Ishikawa (cell line): ENCODE measurements at regions not wholly inside any gene's neighbourhood (a gene's known extent, or its start where the extent isn't known, plus 50 kb on each side); places are given as distances from the start of the nearest gene placed in this dataset.

Experiments used
- CEBPB ChIP-seq: IDR thresholded peaks from 2 replicates; pipeline ENCODE4 v1.6.1; 2012
- CREB1 ChIP-seq: IDR thresholded peaks from 2 replicates; pipeline ENCODE4 v1.6.1; 2012; ENCODE audit warnings: low read depth
- EGR1 ChIP-seq: IDR thresholded peaks from 2 replicates; pipeline ENCODE4 v1.6.1; 2012
- EP300 ChIP-seq: IDR thresholded peaks from 2 replicates; pipeline ENCODE4 v1.6.1; 2012; ENCODE audit warnings: borderline replicate concordance
- FOXM1 ChIP-seq: IDR thresholded peaks from 2 replicates; pipeline ENCODE4 v1.6.1; 2012; ENCODE audit warnings: low read depth, borderline replicate concordance
- NFIC ChIP-seq: IDR thresholded peaks from 2 replicates; pipeline ENCODE4 v1.6.1; 2012
- RAD21 ChIP-seq: IDR thresholded peaks from 2 replicates; pipeline ENCODE4 v1.6.1; 2012; ENCODE audit warnings: low read depth
- TAF1 ChIP-seq: IDR thresholded peaks from 2 replicates; pipeline ENCODE4 v1.6.1; 2012; ENCODE audit warnings: low read depth, mild to moderate bottlenecking
- TCF12 ChIP-seq: IDR thresholded peaks from 2 replicates; pipeline ENCODE4 v1.6.1; 2012; ENCODE audit warnings: low read depth
- TEAD4 ChIP-seq: IDR thresholded peaks from 2 replicates; pipeline ENCODE4 v1.6.1; 2012
- YY1 ChIP-seq: IDR thresholded peaks from 2 replicates; pipeline ENCODE4 v1.6.1; 2012; ENCODE audit warnings: low read depth
- ZBTB7A ChIP-seq: IDR thresholded peaks from 2 replicates; pipeline ENCODE4 v1.6.1; 2012; ENCODE audit warnings: low read depth
- TF ChIP-seq, protein P1 (sequence below): IDR thresholded peaks from 2 replicates; pipeline ENCODE4 v1.6.1; 2012
- TF ChIP-seq, protein P2 (sequence below): IDR thresholded peaks from 2 replicates; pipeline ENCODE4 v1.6.1; 2012; ENCODE audit warnings: low read depth, mild to moderate bottlenecking
- TF ChIP-seq, protein P3 (sequence below): IDR thresholded peaks from 2 replicates; pipeline ENCODE4 v1.6.1; 2012

- TF ChIP-seq, protein P1, sequence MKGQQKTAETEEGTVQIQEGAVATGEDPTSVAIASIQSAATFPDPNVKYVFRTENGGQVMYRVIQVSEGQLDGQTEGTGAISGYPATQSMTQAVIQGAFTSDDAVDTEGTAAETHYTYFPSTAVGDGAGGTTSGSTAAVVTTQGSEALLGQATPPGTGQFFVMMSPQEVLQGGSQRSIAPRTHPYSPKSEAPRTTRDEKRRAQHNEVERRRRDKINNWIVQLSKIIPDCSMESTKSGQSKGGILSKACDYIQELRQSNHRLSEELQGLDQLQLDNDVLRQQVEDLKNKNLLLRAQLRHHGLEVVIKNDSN: no peak
- TF ChIP-seq, protein P2, sequence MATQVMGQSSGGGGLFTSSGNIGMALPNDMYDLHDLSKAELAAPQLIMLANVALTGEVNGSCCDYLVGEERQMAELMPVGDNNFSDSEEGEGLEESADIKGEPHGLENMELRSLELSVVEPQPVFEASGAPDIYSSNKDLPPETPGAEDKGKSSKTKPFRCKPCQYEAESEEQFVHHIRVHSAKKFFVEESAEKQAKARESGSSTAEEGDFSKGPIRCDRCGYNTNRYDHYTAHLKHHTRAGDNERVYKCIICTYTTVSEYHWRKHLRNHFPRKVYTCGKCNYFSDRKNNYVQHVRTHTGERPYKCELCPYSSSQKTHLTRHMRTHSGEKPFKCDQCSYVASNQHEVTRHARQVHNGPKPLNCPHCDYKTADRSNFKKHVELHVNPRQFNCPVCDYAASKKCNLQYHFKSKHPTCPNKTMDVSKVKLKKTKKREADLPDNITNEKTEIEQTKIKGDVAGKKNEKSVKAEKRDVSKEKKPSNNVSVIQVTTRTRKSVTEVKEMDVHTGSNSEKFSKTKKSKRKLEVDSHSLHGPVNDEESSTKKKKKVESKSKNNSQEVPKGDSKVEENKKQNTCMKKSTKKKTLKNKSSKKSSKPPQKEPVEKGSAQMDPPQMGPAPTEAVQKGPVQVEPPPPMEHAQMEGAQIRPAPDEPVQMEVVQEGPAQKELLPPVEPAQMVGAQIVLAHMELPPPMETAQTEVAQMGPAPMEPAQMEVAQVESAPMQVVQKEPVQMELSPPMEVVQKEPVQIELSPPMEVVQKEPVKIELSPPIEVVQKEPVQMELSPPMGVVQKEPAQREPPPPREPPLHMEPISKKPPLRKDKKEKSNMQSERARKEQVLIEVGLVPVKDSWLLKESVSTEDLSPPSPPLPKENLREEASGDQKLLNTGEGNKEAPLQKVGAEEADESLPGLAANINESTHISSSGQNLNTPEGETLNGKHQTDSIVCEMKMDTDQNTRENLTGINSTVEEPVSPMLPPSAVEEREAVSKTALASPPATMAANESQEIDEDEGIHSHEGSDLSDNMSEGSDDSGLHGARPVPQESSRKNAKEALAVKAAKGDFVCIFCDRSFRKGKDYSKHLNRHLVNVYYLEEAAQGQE: no peak
- TF ChIP-seq RAD21 (no peak), YY1 (no peak), NFIC (no peak), CREB1 (no peak), ZBTB7A (no peak), TCF12 (no peak), TAF1 (no peak), CEBPB (no peak)
Measured at GRCh38 chr15:48005077-48005476, 115.7 kb upstream of the SLC24A5 start.

GRCh38 chr15:48006031-48006511 is 114.7 kb upstream of the SLC24A5 start:
- TF ChIP-seq CEBPB (peak; percentile 24; the same call in 1 of the 2 replicates), EP300 (peak; percentile 54; the same call in 1 of the 2 replicates), TCF12 (0 out of 2 replicates have a peak, but pooled peaks have one; percentile 33), NFIC (peak; percentile 79), CREB1 (no peak), TEAD4 (peak; percentile 71)
- TF ChIP-seq, protein P3, sequence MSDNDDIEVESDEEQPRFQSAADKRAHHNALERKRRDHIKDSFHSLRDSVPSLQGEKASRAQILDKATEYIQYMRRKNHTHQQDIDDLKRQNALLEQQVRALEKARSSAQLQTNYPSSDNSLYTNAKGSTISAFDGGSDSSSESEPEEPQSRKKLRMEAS: no peak

GRCh38 chr15:48010316-48010715 is 110.5 kb upstream of the SLC24A5 start:
- TF ChIP-seq ZBTB7A: no peak
- TF ChIP-seq EGR1: no peak
- TF ChIP-seq TEAD4: no peak
- no peak for TF ChIP-seq TAF1
- TF ChIP-seq, protein P2: no peak
- TF ChIP-seq, protein P1: no peak
- no peak for TF ChIP-seq TCF12
- TF ChIP-seq YY1: no peak
- TF ChIP-seq FOXM1: no peak
- no peak for TF ChIP-seq NFIC
- TF ChIP-seq, protein P3: no peak
- no peak for TF ChIP-seq EP300

GRCh38 chr15:48012191-48012590 is 108.6 kb upstream of the SLC24A5 start:
- TF ChIP-seq TEAD4: no peak
- no peak for TF ChIP-seq ZBTB7A
- TF ChIP-seq NFIC: no peak
- no peak for TF ChIP-seq TCF12
- TF ChIP-seq TAF1: no peak
- TF ChIP-seq, protein P2: no peak
- no peak for TF ChIP-seq EGR1
- no peak for TF ChIP-seq YY1
- no peak for TF ChIP-seq RAD21
- TF ChIP-seq CREB1: no peak
- no peak for TF ChIP-seq FOXM1
- TF ChIP-seq, protein P3: no peak
- TF ChIP-seq EP300: no peak
- TF ChIP-seq, protein P1: no peak
- no peak for TF ChIP-seq CEBPB
